Endothelial cell of umbilical vein (primary cell): ENCODE measurements at regions not wholly inside any gene's neighbourhood (a gene's known extent, or its start where the extent isn't known, plus 50 kb on each side); places are given as distances from the start of the nearest gene placed in this dataset.

Experiments
- BruUV-seq: library from RNA; stranded (reverse); fragments of 400-500 nt; replicated peaks from 2 replicates; lab custom pipeline; 2021; lab: Mats Ljungman, UMichigan
- CTCF ChIA-PET: fragments of 300-600, 350-600 bp; sonication (Branson Sonifier 250); formaldehyde crosslinking; loops from one replicate; lab custom pipeline; 2021; ENCODE audit warnings: antibody characterized with exemption, inconsistent platforms; lab: Charles Lee
- POLR2A ChIA-PET: fragments of 300-600, 350-600 bp; sonication (Branson Sonifier 250); formaldehyde crosslinking; loops from one replicate; lab custom pipeline; 2021; ENCODE audit warnings: antibody characterized with exemption, inconsistent platforms; lab: Charles Lee
- DNase-seq: peaks from one replicate; pipeline ENCODE4 v3.0.0-alpha.2; 2011; ENCODE audit warnings: low read depth, low spot score
- FAIRE-seq: peaks from 2 replicates; lab custom pipeline; 2011; peaks lifted over from hg19 to GRCh38; lab: Jason Lieb, UNC
- H2AFZ ChIP-seq: 2 replicates; pipeline ENCODE4 v1.6.0; 2012; ENCODE audit warnings: low read depth, low read length, control low read depth, inconsistent platforms
- H3K27ac ChIP-seq: 2 replicates; pipeline ENCODE4 v1.5.1; 2011; ENCODE audit warnings: low read depth, mild to moderate bottlenecking, control low read depth, low read length, moderate library complexity; ENCODE audit not compliant: insufficient read depth
- H3K27me3 ChIP-seq, 2 experiments: 2 replicates each; pipeline versions ENCODE4 v1.6.0 to v1.6.1; 2011; ENCODE audit warnings: low read length in 2 of 2, mixed read lengths in 1 of 2; ENCODE audit not compliant: control insufficient read depth in 2 of 2, insufficient read depth in 2 of 2
- H3K36me3 ChIP-seq, 2 experiments: 2 replicates in 1 of 2; 3 replicates in 1 of 2; pipeline ENCODE4 v1.5.1; 2011; ENCODE audit warnings: low read length in 2 of 2, mild to moderate bottlenecking in 1 of 2, moderate library complexity in 1 of 2; ENCODE audit not compliant: control insufficient read depth in 2 of 2, insufficient read depth in 2 of 2; ENCODE audit errors: extremely low read depth in 1 of 2
- H3K4me1 ChIP-seq: 3 replicates; pipeline ENCODE4 v1.5.1; 2011; ENCODE audit warnings: mild to moderate bottlenecking, low read length; ENCODE audit not compliant: control insufficient read depth, insufficient read depth; ENCODE audit errors: extremely low read depth
- H3K4me2 ChIP-seq: 2 replicates; pipeline ENCODE4 v1.6.1; 2011; ENCODE audit warnings: low read length, control low read depth, mixed read lengths; ENCODE audit not compliant: insufficient read depth
- H3K4me3 ChIP-seq, 3 experiments: fragments of 200-600 bp in 1 of 3; sonication (generic), shearing (Covaris generic) in 1 of 3; replicated peaks in 1 of 3; 2 replicates each; pipeline ENCODE4 v1.5.1; 2011 to 2016; ENCODE audit warnings: control low read depth in 3 of 3, low read length in 3 of 3, mild to moderate bottlenecking in 2 of 3, inconsistent platforms in 1 of 3, low read depth in 1 of 3, moderate library complexity in 1 of 3; ENCODE audit not compliant: insufficient read depth in 1 of 3
- H3K79me2 ChIP-seq: 2 replicates; pipeline ENCODE4 v1.6.0; 2012; ENCODE audit warnings: low read length, inconsistent platforms; ENCODE audit not compliant: control insufficient read depth, insufficient read depth
- H3K9ac ChIP-seq: replicated peaks from 2 replicates; pipeline ENCODE3; 2011; ENCODE audit warnings: low read length, control low read depth; ENCODE audit not compliant: insufficient read depth; ENCODE audit errors: extremely low read depth
- H3K9me1 ChIP-seq: replicated peaks from 3 replicates; pipeline ENCODE4 v1.6.0; 2011; ENCODE audit warnings: mild to moderate bottlenecking, low read length; ENCODE audit not compliant: control insufficient read depth, insufficient read depth; ENCODE audit errors: extremely low read depth
- H3K9me3 ChIP-seq: replicated peaks from 2 replicates; pipeline ENCODE4 v1.5.1; 2012; ENCODE audit warnings: low read length, inconsistent platforms; ENCODE audit not compliant: control insufficient read depth, insufficient read depth
- H4K20me1 ChIP-seq: replicated peaks from 2 replicates; pipeline ENCODE3; 2011; ENCODE audit warnings: mild to moderate bottlenecking, low read length; ENCODE audit not compliant: control insufficient read depth, insufficient read depth; ENCODE audit errors: extremely low read depth
- EZH2 ChIP-seq: IDR thresholded peaks from 2 replicates; pipeline ENCODE4 v1.6.1; 2012; ENCODE audit warnings: borderline replicate concordance, low read depth, mild to moderate bottlenecking, moderate library complexity, low read length, inconsistent platforms; ENCODE audit not compliant: severe bottlenecking
- FOS ChIP-seq: IDR thresholded peaks from 2 replicates; pipeline ENCODE4 v1.6.1; 2011; ENCODE audit warnings: mild to moderate bottlenecking, low read length, moderate library complexity, borderline replicate concordance; ENCODE audit not compliant: insufficient read depth
- GATA2 ChIP-seq: IDR thresholded peaks from 2 replicates; pipeline ENCODE4 v1.7.0; 2011; ENCODE audit warnings: low read depth, mild to moderate bottlenecking, moderate library complexity, mixed read lengths, low read length; ENCODE audit not compliant: insufficient read length, insufficient read depth
- JUN ChIP-seq: IDR thresholded peaks from 2 replicates; pipeline ENCODE4 v1.6.1; 2011; ENCODE audit warnings: borderline replicate concordance, low read depth; ENCODE audit not compliant: insufficient read length, insufficient read depth
- MAX ChIP-seq: IDR thresholded peaks from 2 replicates; pipeline ENCODE4 v1.6.1; 2011; ENCODE audit not compliant: insufficient read depth, insufficient read length
- MYC ChIP-seq: IDR thresholded peaks from one replicate; pipeline ENCODE4 v1.6.1; 2011; ENCODE audit warnings: mild to moderate bottlenecking, low read depth, low read length
- POLR2A ChIP-seq: IDR thresholded peaks from 2 replicates; pipeline ENCODE4 v1.6.1; 2012; ENCODE audit warnings: low read depth, mild to moderate bottlenecking, control low read depth, low read length
- POLR2AphosphoS5 ChIP-seq: IDR thresholded peaks from 2 replicates; pipeline ENCODE4 v1.6.1; 2012; ENCODE audit warnings: low read depth, mild to moderate bottlenecking, control low read depth, low read length, moderate library complexity; ENCODE audit not compliant: insufficient read depth
- dilution Hi-C: fragments of 300-500 bp; cut with MboI; formaldehyde crosslinking; loops from one replicate; pipeline ENCODE4 v1.15.0; 2019; ENCODE audit warnings: low sequenced_read_pairs; ENCODE audit not compliant: extremely low pct_ligation_motif_present
- intact Hi-C: fragments of 100-400 bp; cut with micrococcal nuclease; formaldehyde crosslinking; loops from one replicate; pipeline ENCODE4 v1.10.0; 2022
- TF ChIP-seq, protein P1 (sequence below), 2 donors: IDR thresholded peaks; 1 replicate in 1 of 2; 2 replicates in 1 of 2; pipeline ENCODE4 v1.5.1; 2011; ENCODE audit warnings: low read length in 2 of 2, mild to moderate bottlenecking in 2 of 2, moderate library complexity in 2 of 2, control low read depth in 1 of 2, inconsistent platforms in 1 of 2, low read depth in 1 of 2; ENCODE audit not compliant: insufficient read depth in 1 of 2; ENCODE audit errors: extremely low read depth in 1 of 2

- dilution Hi-C loops (no loop called here), intact Hi-C loops (no loop called here)
- no peaks in the 10 kb centered on the region for H3K9me1 ChIP-seq
- no peak overlapping the region for H3K4me3 ChIP-seq
- H3K27me3 ChIP-seq = no peaks in the 10 kb centered on the region
- no peaks in the 10 kb centered on the region for H3K4me1 ChIP-seq
- H3K27ac ChIP-seq = no peak overlapping the region
- TF ChIP-seq MAX (no peak), POLR2A (no peak), JUN (no peak), FOS (no peak), POLR2AphosphoS5 (no peak), MYC (no peak), EZH2 (no peak), GATA2 (no peak)
- TF ChIP-seq, protein P1, sequence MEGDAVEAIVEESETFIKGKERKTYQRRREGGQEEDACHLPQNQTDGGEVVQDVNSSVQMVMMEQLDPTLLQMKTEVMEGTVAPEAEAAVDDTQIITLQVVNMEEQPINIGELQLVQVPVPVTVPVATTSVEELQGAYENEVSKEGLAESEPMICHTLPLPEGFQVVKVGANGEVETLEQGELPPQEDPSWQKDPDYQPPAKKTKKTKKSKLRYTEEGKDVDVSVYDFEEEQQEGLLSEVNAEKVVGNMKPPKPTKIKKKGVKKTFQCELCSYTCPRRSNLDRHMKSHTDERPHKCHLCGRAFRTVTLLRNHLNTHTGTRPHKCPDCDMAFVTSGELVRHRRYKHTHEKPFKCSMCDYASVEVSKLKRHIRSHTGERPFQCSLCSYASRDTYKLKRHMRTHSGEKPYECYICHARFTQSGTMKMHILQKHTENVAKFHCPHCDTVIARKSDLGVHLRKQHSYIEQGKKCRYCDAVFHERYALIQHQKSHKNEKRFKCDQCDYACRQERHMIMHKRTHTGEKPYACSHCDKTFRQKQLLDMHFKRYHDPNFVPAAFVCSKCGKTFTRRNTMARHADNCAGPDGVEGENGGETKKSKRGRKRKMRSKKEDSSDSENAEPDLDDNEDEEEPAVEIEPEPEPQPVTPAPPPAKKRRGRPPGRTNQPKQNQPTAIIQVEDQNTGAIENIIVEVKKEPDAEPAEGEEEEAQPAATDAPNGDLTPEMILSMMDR (IDR thresholded peaks at IDR 0.05; ENCODE audit: extremely low read depth in 1 of 2, insufficient read depth in 1 of 2, low read depth in 1 of 2, low read length in 2 of 2) = no peak
- H4K20me1 ChIP-seq = no peaks in the 10 kb centered on the region
- no peak for FAIRE-seq
- H2AFZ ChIP-seq = no peak overlapping the region
- H3K4me2 ChIP-seq = no peak overlapping the region
- no peak for DNase-seq
- BruUV-seq = no TSS peak
- POLR2A ChIA-PET = no interaction called here
- CTCF ChIA-PET = no interaction called here
- H3K36me3 ChIP-seq = no peaks in the 10 kb centered on the region
- H3K9ac ChIP-seq = no peak overlapping the region
- no peaks in the 10 kb centered on the region for H3K79me2 ChIP-seq
- H3K9me3 ChIP-seq = peaks cover 2% of the 10 kb centered on the region
These were observed 846.9 kb upstream of the MIR17HG start for GRCh38 chr13:90500569-90500968.
